ENCODE measurements at regions not wholly inside any gene's neighbourhood (a gene's known extent, or its start where the extent isn't known, plus 50 kb on each side); places are given as distances from the start of the nearest gene placed in this dataset.

DNA sequence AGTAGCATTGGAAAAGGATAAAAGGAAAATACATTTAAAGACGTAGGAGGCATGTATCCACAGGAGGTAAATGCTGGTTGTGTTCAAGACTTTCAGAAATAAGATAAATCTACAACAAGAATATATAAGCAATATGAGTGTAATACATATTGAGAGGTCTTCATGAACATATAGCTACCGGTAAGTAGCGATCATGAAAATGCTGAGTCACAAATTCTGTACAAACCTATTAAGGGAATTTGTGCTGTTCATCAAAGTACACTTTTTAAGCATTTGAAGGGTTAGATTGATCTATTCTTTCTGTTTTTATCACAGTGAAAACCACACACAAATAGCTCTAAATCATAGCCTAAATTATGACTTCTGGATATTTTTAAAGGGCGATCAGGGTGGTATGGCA, 173.1 kb upstream of the NYAP2 start:
- Mint-ChIP-seq H3K4me1 (no peaks in the 10 kb centered on the region), H3K4me3 (no peak overlapping the region), H3K9me3 (no peaks in the 10 kb centered on the region), H3K27ac (no peak overlapping the region), H3K27me3 (ENCODE audit: low read depth in 3 of 3) (peaks cover 0 to 5% (median 3%) of the 10 kb centered on the region in 3 donors), H3K36me3 (no peaks in the 10 kb centered on the region)
- no peak for DNase-seq

DNA sequence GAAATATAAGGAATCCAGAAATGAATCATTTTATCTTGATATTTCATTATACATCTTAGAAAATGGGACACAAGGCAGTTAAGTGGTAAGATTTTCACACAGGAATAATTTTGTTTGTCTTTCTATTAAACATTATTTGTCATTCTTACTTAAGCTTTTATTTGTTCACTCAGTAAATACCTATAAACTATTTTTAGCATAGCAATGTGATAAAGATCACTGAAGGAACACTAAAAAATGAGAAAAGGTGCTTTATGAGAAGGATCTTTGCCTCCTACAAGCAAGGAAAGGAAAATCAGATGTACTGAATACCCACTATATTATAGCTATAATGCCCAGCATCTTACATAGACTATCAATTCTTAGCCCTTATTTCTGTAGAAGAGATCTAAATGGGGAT, 176.2 kb upstream of the NYAP2 start:
- Mint-ChIP-seq H3K27ac (no peak overlapping the region), H3K4me1 (no peaks in the 10 kb centered on the region), H3K36me3 (no peaks in the 10 kb centered on the region), H3K9me3 (no peaks in the 10 kb centered on the region), H3K4me3 (no peak overlapping the region), H3K27me3 (ENCODE audit: low read depth in 3 of 3) (peaks cover 0 to 2% (median 1%) of the 10 kb centered on the region in 3 donors)
- DNase-seq, result no peak

DNA sequence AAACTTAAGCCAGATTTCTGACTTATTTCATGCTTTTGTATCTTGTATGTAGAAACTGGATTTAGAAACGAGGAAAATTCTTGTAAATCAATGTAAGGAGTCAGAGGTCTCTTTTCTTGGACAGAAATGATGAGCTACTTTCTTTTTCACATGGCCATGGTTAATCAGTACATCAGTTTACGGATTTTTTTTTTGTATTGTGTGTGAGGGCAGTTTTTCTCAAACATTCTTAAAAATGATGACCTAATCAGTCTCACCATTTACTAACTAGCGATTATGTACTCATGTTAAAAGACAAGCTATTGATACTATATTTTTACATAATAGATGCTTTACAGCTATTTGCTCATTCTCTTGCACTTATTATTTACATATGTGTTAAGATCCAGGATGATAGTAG, 165.2 kb upstream of the DOCK10 start:
- Mint-ChIP-seq H3K27ac (no peak overlapping the region), H3K36me3 (peaks cover 0 to 6% (median 0%) of the 10 kb centered on the region in 3 donors), H3K4me3 (no peak overlapping the region), H3K27me3 (ENCODE audit: low read depth in 3 of 3) (peaks cover 0 to 11% (median 10%) of the 10 kb centered on the region in 3 donors), H3K9me3 (peaks cover 0 to 5% (median 0%) of the 10 kb centered on the region in 6 donors), H3K4me1 (no peaks in the 10 kb centered on the region)
- DNase-seq, result no peak

DNA sequence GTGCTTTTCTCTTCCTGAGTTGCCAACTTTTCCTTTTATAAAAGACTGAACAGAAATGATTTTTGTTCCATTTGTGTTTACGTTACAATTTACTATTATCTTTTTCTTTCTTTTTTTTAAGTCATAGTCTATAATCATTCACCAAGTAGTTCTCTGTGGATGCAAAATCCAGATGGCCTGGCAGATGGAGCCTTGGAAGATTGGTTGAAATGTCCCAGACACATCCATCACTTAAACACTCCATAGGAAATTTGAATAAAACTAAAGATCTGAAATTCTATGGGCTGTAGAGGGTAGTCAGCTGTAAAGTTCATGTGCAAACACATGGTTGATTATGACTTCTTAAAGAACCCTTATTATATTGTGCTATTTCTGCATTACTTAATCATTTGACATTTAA, 164.8 kb upstream of the DOCK10 start:
- Mint-ChIP-seq H3K36me3 (peaks cover 0 to 6% (median 0%) of the 10 kb centered on the region in 3 donors), H3K4me3 (no peak overlapping the region), H3K27ac (no peak overlapping the region), H3K9me3 (peaks cover 0 to 5% (median 0%) of the 10 kb centered on the region in 6 donors), H3K27me3 (ENCODE audit: low read depth in 3 of 3) (peaks cover 0 to 11% (median 10%) of the 10 kb centered on the region in 3 donors), H3K4me1 (no peaks in the 10 kb centered on the region)
- no peak for DNase-seq

DNA sequence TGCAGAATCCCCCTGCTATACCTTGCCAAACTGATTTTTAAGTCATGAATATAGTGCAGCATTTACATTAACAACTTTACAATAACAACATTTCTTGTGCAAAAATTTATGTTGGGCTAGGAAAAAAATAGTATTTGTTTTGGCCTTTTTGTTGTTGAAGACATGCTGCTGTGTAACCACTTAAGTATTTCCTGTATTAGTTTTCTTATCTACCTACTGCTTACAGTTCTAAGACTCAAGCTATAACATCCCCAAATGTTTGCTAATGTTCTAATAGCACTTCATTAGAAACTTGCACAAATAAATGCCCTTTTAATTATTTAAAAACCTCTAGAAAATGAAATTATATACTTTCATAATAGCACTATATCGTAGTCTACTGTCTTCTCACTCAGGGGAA, 154.3 kb upstream of the DOCK10 start:
- no peaks in the 10 kb centered on the region for H3K27me3 Mint-ChIP-seq (ENCODE audit: low read depth in 3 of 3)
- H3K4me3 Mint-ChIP-seq, result no peak overlapping the region
- no peak overlapping the region for H3K27ac Mint-ChIP-seq
- no peaks in the 10 kb centered on the region for H3K36me3 Mint-ChIP-seq
- no peaks in the 10 kb centered on the region for H3K4me1 Mint-ChIP-seq
- H3K9me3 Mint-ChIP-seq, result no peaks in the 10 kb centered on the region
- DNase-seq, result no peak

DNA sequence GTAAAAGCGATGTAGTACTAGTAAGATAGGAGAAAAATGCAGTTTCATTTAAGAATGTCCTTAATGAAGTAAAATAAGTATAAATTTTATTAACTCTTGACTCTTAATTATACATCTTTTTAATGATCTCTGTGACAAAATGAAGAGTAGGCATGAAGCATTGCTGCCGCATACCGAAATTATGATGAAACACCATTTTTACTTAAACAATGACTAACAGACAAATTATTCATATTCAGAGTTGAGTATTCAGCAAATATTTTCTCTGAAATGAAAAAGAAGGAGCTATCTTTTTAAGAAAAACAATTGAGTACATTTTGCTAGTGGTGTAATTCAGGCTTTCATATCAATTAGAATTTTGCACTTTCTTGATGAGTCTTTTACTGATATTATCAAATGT, 150.6 kb upstream of the DOCK10 start:
- Mint-ChIP-seq H3K27ac (no peak overlapping the region), H3K4me3 (no peak overlapping the region), H3K4me1 (no peaks in the 10 kb centered on the region), H3K27me3 (ENCODE audit: low read depth in 3 of 3) (peaks cover under 1 to 6% (median 3%) of the 10 kb centered on the region in 3 donors), H3K36me3 (no peaks in the 10 kb centered on the region), H3K9me3 (no peaks in the 10 kb centered on the region)
- no peak for DNase-seq

DNA sequence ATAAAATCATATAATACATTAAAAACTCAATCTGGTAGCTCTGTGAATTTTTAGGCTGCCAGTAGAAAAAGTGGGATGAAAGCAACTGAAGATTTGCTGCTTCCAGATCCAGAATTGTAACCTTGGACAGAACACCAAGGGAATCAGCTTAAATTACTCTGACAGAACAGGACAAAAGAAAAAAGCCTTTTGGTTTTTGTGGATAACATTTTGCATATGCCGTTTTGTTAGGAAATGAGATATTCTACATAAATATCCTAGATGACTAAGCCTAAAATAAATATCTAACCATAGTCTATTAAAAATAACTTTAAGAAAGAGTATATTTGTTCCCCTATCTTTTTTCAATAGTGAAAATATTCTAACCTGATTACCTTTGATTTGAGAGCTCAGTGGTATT, 148.7 kb upstream of the DOCK10 start:
- Mint-ChIP-seq H3K9me3 (no peaks in the 10 kb centered on the region), H3K4me3 (no peak overlapping the region), H3K36me3 (no peaks in the 10 kb centered on the region), H3K4me1 (no peaks in the 10 kb centered on the region), H3K27me3 (ENCODE audit: low read depth in 3 of 3) (peaks cover 3 to 9% (median 7%) of the 10 kb centered on the region in 3 donors), H3K27ac (no peak overlapping the region)
- DNase-seq, result no peak

DNA sequence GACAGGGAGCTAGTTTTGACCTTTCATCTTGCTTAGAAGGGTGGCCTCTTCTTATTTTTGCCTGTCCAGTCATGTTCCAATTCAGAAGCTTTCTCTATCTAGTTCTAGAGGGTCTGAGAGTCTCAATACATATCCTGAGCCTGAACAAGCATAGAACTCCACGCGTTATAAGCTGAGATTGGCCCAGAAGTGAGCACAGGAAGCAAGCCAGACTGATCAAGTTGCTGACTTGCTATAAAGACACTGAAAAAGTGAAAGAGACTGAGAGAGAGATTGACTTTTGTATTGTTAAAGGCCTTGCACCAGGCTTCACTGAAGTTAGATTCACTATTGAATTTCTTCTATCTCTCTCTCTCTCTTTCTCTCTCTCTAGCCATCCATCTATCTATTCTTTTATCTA, 142.7 kb upstream of the DOCK10 start:
- H3K36me3 Mint-ChIP-seq, result no peaks in the 10 kb centered on the region
- DNase-seq, result no peak
- H3K27ac Mint-ChIP-seq, result no peak overlapping the region
- H3K9me3 Mint-ChIP-seq, result no peaks in the 10 kb centered on the region
- peaks cover 3 to 9% (median 7%) of the 10 kb centered on the region in 3 donors for H3K27me3 Mint-ChIP-seq (ENCODE audit: low read depth in 3 of 3)
- H3K4me1 Mint-ChIP-seq, result no peaks in the 10 kb centered on the region
- H3K4me3 Mint-ChIP-seq, result no peak overlapping the region

DNA sequence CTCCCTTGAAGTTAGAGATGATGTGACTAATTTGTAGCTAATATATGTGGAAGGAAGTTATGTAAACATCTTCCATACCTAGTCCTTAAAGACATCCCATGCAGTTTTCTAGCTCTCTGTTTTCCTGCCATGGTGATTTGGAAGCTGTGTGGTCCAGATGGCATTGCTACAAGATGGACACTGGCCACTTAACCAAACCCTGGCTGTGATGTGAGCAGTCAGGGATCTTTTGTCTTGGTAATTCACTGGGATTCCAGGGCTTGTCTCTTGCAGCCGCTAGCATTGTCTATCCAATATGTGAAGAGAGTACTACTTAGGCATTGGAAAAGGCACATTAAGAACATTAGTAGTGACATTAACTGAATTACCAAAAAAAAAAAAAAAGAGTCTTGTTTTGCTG, 139.9 kb upstream of the DOCK10 start:
- Mint-ChIP-seq H3K36me3 (no peaks in the 10 kb centered on the region), H3K27ac (no peak overlapping the region), H3K9me3 (no peaks in the 10 kb centered on the region), H3K4me3 (no peak overlapping the region), H3K4me1 (no peaks in the 10 kb centered on the region), H3K27me3 (ENCODE audit: low read depth in 3 of 3) (peaks cover 0 to 4% (median 0%) of the 10 kb centered on the region in 3 donors)
- no peak for DNase-seq

DNA sequence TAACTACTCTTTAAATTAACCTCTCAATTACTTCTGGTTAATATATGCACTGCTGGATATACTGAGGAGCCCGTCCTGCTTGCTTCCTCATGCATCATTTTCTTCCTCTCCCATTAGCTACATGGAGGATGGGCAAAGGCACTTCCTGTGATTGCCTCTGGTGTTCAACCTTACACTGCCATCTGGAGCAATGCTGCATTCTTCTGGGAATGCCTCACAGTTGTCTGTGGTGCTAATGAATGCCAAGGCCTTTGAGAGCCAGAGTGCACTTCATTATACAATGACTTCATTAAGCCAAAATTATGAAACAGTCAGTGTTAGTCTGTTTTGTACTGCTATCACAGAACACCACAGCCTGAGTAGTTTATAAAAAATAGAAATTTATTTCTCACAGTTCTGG, 134.8 kb upstream of the DOCK10 start:
- DNase-seq, result no peak
- no peak overlapping the region for H3K4me3 Mint-ChIP-seq
- H3K4me1 Mint-ChIP-seq, result no peaks in the 10 kb centered on the region
- H3K9me3 Mint-ChIP-seq, result no peaks in the 10 kb centered on the region
- H3K27ac Mint-ChIP-seq, result no peak overlapping the region
- H3K36me3 Mint-ChIP-seq, result no peaks in the 10 kb centered on the region
- H3K27me3 Mint-ChIP-seq (ENCODE audit: low read depth in 3 of 3), result peaks cover 0 to 5% (median 0%) of the 10 kb centered on the region in 3 donors

DNA sequence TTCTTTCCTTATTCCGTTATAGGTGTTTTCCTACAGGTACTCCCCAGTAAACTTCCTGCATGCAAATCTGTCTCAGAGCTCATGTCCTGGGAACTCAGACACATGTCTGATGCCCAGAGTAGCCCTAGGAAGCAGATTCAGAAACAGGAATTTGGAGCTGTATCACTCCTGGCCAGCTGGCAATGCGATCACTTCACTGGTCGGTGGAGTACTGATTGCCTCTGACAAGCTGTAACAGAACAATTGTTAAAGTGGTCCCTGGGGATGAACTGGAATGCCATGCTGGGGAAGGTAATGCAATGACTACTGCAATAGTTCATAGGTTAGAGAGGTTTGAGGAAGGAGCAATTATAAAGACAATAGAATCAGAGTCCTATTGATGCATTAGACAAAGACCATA, 131.6 kb upstream of the DOCK10 start:
- no peaks in the 10 kb centered on the region for H3K4me1 Mint-ChIP-seq

DNA sequence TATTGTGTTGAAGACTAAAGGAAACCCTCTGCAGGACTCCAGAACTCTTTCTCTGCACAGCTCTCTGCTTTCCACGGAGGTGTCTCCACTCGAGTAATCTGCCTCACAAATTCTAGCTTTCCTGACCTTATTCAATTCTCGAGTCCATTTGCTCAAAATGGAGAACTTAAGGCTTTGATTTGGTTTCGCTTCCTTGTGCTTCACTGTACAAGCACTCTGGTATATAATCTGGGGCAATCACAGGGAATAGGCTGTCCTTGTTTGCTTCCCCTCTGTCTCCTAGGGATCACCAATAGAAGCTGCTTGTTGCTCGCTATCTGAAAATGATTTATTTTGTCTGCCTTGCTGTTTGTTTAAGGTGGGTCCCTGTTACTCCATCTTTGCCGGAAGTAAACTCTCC, 129.1 kb upstream of the DOCK10 start:
- Mint-ChIP-seq H3K27ac (no peak overlapping the region), H3K36me3 (no peaks in the 10 kb centered on the region), H3K27me3 (ENCODE audit: low read depth in 3 of 3) (peaks cover 0 to 8% (median 2%) of the 10 kb centered on the region in 3 donors), H3K4me1 (no peaks in the 10 kb centered on the region), H3K4me3 (no peak overlapping the region), H3K9me3 (no peaks in the 10 kb centered on the region)
- no peak for DNase-seq

More for the DNA sequence above, 131.6 kb upstream of the DOCK10 start:
- H3K27ac Mint-ChIP-seq, result no peak overlapping the region
- peaks cover 0 to 5% (median 2%) of the 10 kb centered on the region in 3 donors for H3K27me3 Mint-ChIP-seq (ENCODE audit: low read depth in 3 of 3)
- no peaks in the 10 kb centered on the region for H3K36me3 Mint-ChIP-seq
- no peak for DNase-seq
- no peaks in the 10 kb centered on the region for H3K9me3 Mint-ChIP-seq
- H3K4me3 Mint-ChIP-seq, result no peak overlapping the region

DNA sequence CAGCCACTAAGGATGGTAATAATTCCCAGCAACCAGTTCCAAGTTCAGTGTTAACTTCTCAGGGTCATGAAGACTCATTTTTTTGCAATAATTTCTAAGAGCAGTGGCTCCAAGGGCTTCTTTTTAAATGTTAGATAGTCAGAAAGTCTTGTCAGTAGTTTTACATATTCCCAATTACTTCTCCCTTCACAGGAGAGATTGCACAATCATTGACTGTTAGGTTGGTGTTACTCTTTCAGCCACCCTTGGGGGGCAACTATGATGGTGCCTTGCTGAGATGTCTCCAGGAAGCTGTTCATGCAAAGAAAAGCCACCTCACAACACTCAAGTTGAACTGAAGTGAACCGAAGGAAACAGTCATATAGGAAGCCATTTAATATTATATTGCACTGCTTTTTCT, 127.9 kb upstream of the DOCK10 start:
- no peak for DNase-seq
- Mint-ChIP-seq H3K27ac (no peak overlapping the region), H3K4me3 (no peak overlapping the region), H3K36me3 (no peaks in the 10 kb centered on the region), H3K9me3 (no peaks in the 10 kb centered on the region), H3K4me1 (no peaks in the 10 kb centered on the region), H3K27me3 (ENCODE audit: low read depth in 3 of 3) (peaks cover 0 to 6% (median 2%) of the 10 kb centered on the region in 3 donors)

DNA sequence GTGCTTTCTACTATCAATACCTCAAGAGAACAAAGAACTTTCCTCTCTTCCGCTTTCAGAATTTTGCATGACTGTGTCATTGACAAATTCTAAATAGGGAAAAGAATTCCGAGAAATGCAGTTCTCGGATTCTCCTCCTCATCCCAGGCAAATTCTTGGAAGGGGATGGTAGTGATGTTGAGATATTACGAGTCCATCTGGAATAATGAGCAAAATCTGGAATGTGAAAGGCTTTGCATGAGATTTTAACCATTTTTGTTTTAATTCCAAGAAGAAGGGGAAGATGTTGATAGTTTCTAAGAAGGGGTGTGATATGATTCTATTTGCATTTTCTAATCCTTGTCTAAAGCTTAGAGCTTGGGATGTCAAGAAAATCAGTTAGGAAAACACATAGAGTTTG, 127.1 kb upstream of the DOCK10 start:
- H3K4me3 Mint-ChIP-seq, result no peak overlapping the region
- peaks cover 0 to 6% (median 2%) of the 10 kb centered on the region in 3 donors for H3K27me3 Mint-ChIP-seq (ENCODE audit: low read depth in 3 of 3)
- H3K9me3 Mint-ChIP-seq, result no peaks in the 10 kb centered on the region
- H3K4me1 Mint-ChIP-seq, result no peaks in the 10 kb centered on the region
- H3K36me3 Mint-ChIP-seq, result no peaks in the 10 kb centered on the region
- no peak overlapping the region for H3K27ac Mint-ChIP-seq
- no peak for DNase-seq

DNA sequence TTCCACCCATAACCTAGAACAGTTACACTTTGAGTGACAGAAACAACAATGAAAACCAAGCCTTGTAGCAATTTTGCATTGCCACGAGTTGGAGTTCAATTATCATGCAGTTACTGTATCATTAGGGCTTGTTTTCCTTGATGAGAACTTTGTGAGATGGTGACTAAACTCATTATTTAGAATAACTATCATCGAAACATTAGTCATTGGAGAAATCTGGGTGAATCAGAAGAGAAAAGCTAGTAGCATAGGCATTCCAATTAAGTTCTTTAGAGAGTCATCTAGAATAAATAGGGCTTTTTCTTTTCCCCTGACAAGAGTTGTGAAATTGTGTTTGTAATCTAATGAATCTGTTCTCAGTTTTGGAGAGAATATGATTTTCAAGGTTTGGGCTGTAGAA, 122.8 kb upstream of the DOCK10 start:
- DNase-seq, result no peak
- Mint-ChIP-seq H3K4me1 (no peaks in the 10 kb centered on the region), H3K27ac (no peak overlapping the region), H3K27me3 (ENCODE audit: low read depth in 3 of 3) (peaks cover 0 to 8% (median 0%) of the 10 kb centered on the region in 3 donors), H3K4me3 (no peak overlapping the region), H3K9me3 (no peaks in the 10 kb centered on the region), H3K36me3 (no peaks in the 10 kb centered on the region)

Data from immature natural killer cell (primary cell).